NCI-H146 treated with DMSO at 0.1 percent for 48 hours (cell line): ENCODE measurements at regions not wholly inside any gene's neighbourhood (a gene's known extent, or its start where the extent isn't known, plus 50 kb on each side); places are given as distances from the start of the nearest gene placed in this dataset.

Experiments used
- DNase-seq: peaks from one replicate; lab custom pipeline; 2025; ENCODE audit not compliant: unreplicated experiment; lab: John Stamatoyannopoulos, UW

DNA sequence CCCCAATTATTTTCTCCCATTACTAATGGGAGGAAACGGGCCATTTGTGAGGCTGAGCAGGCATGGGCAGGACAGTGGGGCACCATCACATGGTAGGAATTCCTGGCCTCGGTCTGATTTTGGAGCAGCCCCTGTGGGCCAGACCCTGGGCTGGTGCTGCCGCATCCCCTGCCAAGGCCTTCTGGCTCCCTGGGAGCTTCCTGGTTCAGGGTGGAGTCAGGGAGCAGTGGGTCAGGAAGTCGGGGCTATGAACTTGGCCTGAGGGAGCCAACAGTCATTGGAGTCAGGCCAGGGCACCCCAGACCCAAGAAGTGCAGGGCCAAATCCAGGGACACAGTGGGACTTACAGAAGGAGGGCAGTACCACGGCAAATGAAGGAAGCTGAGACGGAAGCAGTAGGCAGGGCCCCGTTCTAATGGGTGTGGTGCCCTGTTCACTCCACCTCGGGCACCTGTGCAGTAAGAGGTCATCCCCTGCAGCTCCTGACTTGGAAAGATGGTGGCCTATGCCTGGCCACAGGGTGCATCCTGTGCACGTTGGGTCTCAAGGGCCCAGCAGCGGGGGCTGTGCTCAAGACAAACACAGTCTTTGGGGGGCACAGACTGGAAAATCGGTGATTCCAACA is 328.1 kb downstream of the SMAD2 start:
- DNase-seq: no peak

- DNase-seq: no peak
These were observed 328.7 kb downstream of the SMAD2 start for GRCh38 chr18:47601581-47602272.

- DNase-seq: peak; percentile 35
These were observed 334.5 kb downstream of the SMAD2 start for GRCh38 chr18:47595831-47596501.

- peak; percentile 96 for DNase-seq
These were observed 335.8 kb downstream of the SMAD2 start for GRCh38 chr18:47594621-47595086.

- peak; percentile 82 for DNase-seq
These were observed 336.6 kb downstream of the SMAD2 start for GRCh38 chr18:47593744-47594472.

- DNase-seq: no peak
These were observed 339.0 kb downstream of the SMAD2 start for GRCh38 chr18:47591429-47591828.

DNA sequence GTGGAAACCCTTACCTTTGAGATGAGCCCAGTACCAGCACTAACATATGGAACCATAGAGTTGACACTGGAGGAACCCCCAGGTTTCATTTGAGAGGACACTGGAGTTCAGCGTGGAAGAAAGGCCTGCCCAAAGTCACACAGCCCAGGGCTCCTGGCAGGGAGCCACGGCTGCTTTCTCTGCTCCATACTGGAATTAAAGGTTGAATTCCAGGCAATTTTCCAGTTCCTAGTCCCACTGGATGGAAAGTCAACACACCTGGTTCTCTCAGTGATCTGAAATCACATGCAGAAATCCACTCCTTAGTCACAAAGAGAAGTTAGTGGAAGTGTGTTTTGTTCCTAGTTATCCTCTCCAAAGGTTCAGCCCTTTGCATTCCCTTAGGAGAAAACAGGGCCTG is 336.1 kb upstream of the SKOR2 start:
- no peak for DNase-seq

GRCh38 chr18:47586418-47587070 is 335.1 kb upstream of the SKOR2 start:
- DNase-seq: no peak

DNA sequence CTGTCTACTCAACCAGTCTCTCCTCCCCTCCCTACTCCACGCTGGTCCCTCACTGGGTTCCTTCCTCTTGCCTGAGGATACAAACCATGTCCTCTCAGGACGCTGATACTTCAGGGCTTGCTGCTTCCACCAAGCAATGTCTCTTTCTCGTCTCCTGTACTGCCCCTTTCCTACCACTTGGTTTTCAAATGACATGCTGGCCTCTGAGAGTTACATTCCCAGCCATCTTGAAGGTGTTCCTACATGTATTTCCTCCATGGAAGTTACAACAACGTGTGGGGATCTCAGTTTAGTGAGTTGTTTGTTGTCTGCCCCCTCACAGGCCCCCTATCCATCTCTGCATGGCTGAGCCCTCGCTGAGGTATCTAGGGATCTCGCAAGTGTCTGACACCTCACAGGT is 334.5 kb upstream of the SKOR2 start:
- DNase-seq: no peak

DNA sequence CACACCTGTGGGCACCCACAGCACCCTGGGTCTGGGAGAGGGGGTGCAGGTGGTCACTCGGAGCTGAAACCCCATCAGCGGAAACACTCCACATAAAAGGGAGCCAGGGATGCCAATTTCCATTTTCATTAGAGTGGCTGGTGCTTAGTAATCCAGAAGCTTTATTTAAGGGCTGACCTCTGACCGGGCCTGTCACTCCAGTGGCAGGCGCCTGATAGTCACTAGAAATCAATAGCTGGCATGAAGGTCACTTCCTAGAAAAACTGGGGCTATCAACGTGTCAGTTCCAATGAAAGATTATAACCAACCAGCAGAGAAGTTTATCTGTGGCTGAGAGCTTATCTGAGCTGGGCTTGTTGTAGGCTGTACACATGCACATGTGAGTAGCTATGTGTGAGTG is 333.7 kb upstream of the SKOR2 start:
- no peak for DNase-seq

DNA sequence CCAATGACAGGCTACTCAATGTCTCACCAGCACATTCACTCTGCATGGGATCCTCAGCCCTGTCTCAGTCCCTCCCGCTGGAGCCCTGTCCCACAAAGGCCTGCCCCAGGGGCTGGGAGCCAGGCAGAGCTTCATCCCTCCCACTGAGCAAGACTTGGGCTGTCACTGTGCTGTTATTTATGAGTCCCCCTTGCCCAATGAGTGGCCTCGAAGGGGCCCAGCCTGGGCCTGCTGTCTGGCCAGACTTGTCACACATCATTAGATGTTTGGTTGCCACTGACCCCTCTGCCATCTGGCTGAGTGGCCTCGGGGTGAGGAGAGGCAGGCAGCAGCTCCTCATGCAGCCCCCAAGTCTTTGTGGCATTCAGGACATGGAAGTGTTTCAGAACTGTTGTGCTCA is 330.6 kb upstream of the SKOR2 start:
- no peak for DNase-seq

GRCh38 chr18:47577520-47577919 is 326.1 kb upstream of the SKOR2 start:
- no peak for DNase-seq

GRCh38 chr18:47574966-47575365 is 323.5 kb upstream of the SKOR2 start:
- DNase-seq: peak; percentile 71

- DNase-seq: no peak
These were observed 320.5 kb upstream of the SKOR2 start for GRCh38 chr18:47571957-47572356.

GRCh38 chr18:47566809-47567208 is 315.3 kb upstream of the SKOR2 start:
- no peak for DNase-seq

GRCh38 chr18:47560723-47561715 is 309.6 kb upstream of the SKOR2 start:
- DNase-seq: no peak

DNA sequence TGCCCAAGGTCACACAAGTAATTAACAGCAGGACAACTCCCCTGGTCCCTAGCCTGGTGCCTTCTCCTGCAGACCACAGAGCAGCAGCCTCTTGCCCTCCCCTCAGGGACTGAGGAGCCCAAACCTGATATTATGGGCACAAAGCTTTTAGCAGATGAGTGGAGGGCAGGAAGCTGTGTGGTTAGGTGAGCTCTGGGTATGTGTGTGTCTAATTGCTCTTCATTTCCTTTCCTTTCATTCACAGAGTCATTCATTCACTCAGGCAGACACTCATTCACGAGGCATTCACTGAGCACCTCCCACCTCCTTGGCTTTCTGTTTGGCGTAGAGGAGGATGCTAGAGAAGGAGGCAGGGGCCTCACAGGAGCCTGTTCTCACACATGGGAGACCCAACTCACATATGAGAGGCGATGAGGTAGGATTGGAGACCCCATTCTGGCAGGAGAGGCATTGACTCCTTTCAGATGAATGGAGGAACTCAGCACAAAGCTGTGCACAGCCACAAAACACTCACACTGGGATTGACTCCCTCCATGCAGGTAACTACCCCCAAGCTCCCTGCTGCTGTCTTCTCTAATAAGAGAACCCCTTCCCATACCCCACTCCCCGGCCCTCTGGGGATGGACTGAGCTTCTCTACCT is 306.8 kb upstream of the SKOR2 start:
- no peak for DNase-seq

GRCh38 chr18:47557160-47557559 is 305.7 kb upstream of the SKOR2 start:
- DNase-seq: no peak

- DNase-seq: no peak
These were observed 301.3 kb upstream of the SKOR2 start for GRCh38 chr18:47552783-47553182.
